ENCODE measurements at regions not wholly inside any gene's neighbourhood (a gene's known extent, or its start where the extent isn't known, plus 50 kb on each side); places are given as distances from the start of the nearest gene placed in this dataset.
A peak's percentile ranks its signal among the peaks of the same experiment; 100 is the strongest.

DNA sequence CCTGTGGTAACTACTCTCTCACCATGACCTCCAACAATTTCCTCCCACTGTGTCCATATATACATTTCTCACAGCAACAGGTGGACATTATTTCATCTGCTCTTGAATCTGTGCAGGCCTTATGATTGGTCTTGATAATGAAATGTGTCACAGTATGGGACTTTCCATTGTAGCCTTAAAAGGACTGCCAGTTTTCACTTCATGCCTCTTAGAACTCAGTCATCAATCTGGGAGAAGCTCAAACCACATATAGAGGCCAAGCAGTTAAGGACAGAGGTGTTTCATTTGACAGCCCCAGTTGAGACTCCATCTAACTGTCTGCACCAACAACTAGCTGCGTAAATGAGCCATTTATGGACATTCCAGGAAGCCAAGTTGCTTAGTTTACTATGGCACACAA, 1534.8 kb downstream of the ARAP2 start:
- DNase-seq (ENCODE audit: extremely low read depth, insufficient read length), result no peak
- Histone ChIP-seq H3K36me3 (ENCODE audit: control insufficient read depth, insufficient read depth, low read length) (no peaks in the 10 kb centered on the region), H3K4me3 (replicated peaks; ENCODE audit: low read depth, low read length) (no peak overlapping the region), H3K27me3 (replicated peaks; ENCODE audit: control insufficient read depth, insufficient read depth, low read length) (no peaks in the 10 kb centered on the region)
- no peak for TF ChIP-seq CTCF (IDR thresholded peaks at IDR 0.05; ENCODE audit: insufficient read depth, low read length, poor library complexity, severe bottlenecking)

GRCh38 chr4:34718576-34719245, 1525.6 kb downstream of the ARAP2 start:
- no peak overlapping the region for H3K4me3 ChIP-seq (replicated peaks; ENCODE audit: low read depth, low read length)
- no peaks in the 10 kb centered on the region for H3K36me3 ChIP-seq (ENCODE audit: control insufficient read depth, insufficient read depth, low read length)
- no peaks in the 10 kb centered on the region for H3K27me3 ChIP-seq (replicated peaks; ENCODE audit: control insufficient read depth, insufficient read depth, low read length)
- no peak for DNase-seq (ENCODE audit: extremely low read depth, insufficient read length)
- no peak for TF ChIP-seq CTCF (IDR thresholded peaks at IDR 0.05; ENCODE audit: insufficient read depth, low read length, poor library complexity, severe bottlenecking)

- Histone ChIP-seq H3K4me3 (replicated peaks; ENCODE audit: low read depth, low read length) (no peak overlapping the region), H3K27me3 (replicated peaks; ENCODE audit: control insufficient read depth, insufficient read depth, low read length) (no peaks in the 10 kb centered on the region), H3K36me3 (ENCODE audit: control insufficient read depth, insufficient read depth, low read length) (no peaks in the 10 kb centered on the region)
- DNase-seq (ENCODE audit: extremely low read depth, insufficient read length), result no peak
- TF ChIP-seq CTCF (IDR thresholded peaks at IDR 0.05; ENCODE audit: insufficient read depth, low read length, poor library complexity, severe bottlenecking), result peak; percentile 34
Measured at GRCh38 chr4:34720571-34720970, 1523.7 kb downstream of the ARAP2 start.

DNA sequence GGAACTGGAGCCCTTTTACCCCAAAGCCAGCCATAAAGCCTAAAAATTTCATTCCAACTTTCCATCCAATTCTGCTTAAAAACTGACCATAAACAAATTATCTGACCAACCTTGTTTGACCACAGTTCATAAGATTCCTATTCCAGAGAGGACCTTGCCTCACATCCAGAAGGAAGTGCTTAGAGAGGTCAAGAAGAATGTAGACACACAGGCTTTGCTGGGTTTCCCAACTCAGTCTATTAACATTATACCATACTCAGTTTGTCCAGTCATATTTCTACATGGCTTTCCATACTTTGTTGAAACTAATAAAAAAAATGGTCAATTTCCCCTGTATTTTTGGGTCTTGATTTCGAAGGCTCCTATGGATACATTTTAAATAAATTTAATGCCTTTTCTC, 1522.5 kb downstream of the ARAP2 start:
- DNase-seq (ENCODE audit: extremely low read depth, insufficient read length), result no peak
- no peaks in the 10 kb centered on the region for H3K36me3 ChIP-seq (ENCODE audit: control insufficient read depth, insufficient read depth, low read length)
- no peak for TF ChIP-seq CTCF (IDR thresholded peaks at IDR 0.05; ENCODE audit: insufficient read depth, low read length, poor library complexity, severe bottlenecking)
- no peak overlapping the region for H3K4me3 ChIP-seq (replicated peaks; ENCODE audit: low read depth, low read length)
- H3K27me3 ChIP-seq (replicated peaks; ENCODE audit: control insufficient read depth, insufficient read depth, low read length), result no peaks in the 10 kb centered on the region

DNA sequence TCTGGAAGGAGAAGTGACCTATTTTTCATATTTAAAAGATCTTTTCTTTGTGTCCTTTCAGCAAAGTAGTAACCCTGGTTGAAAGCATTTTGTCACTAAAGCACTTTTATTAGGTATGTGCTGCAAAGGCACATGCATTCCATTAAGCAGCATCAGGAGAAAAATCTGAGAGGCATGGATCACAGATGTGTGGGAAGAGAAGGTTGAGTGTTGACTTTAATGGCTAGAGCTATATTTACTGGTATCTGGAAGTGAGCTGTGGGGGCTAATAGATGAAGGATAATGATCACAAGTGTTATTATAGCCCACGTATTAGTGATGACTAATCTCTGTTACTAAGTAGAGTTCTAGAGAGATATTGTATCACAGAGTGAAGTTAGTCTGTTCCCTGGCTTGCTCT, 1520.7 kb downstream of the ARAP2 start:
- Histone ChIP-seq H3K27me3 (replicated peaks; ENCODE audit: control insufficient read depth, insufficient read depth, low read length) (no peaks in the 10 kb centered on the region), H3K36me3 (ENCODE audit: control insufficient read depth, insufficient read depth, low read length) (no peaks in the 10 kb centered on the region), H3K4me3 (replicated peaks; ENCODE audit: low read depth, low read length) (no peak overlapping the region)
- no peak for TF ChIP-seq CTCF (IDR thresholded peaks at IDR 0.05; ENCODE audit: insufficient read depth, low read length, poor library complexity, severe bottlenecking)
- DNase-seq (ENCODE audit: extremely low read depth, insufficient read length), result no peak

- TF ChIP-seq CTCF (IDR thresholded peaks at IDR 0.05; ENCODE audit: insufficient read depth, low read length, poor library complexity, severe bottlenecking), result no peak
- DNase-seq (ENCODE audit: extremely low read depth, insufficient read length), result no peak
- H3K36me3 ChIP-seq (ENCODE audit: control insufficient read depth, insufficient read depth, low read length), result no peaks in the 10 kb centered on the region
- H3K4me3 ChIP-seq (replicated peaks; ENCODE audit: low read depth, low read length), result no peak overlapping the region
- H3K27me3 ChIP-seq (replicated peaks; ENCODE audit: control insufficient read depth, insufficient read depth, low read length), result no peaks in the 10 kb centered on the region
Measured at GRCh38 chr4:34724491-34724890, 1519.8 kb downstream of the ARAP2 start.
